HFF-Myc (cell line): ENCODE measurements at regions not wholly inside any gene's neighbourhood (a gene's known extent, or its start where the extent isn't known, plus 50 kb on each side); places are given as distances from the start of the nearest gene placed in this dataset.

Experiments
- DNase-seq: peaks from one replicate; pipeline ENCODE4 v3.0.0-alpha.2; 2011; ENCODE audit warnings: low read depth; ENCODE audit errors: extremely low read depth
- H3K4me3 ChIP-seq: replicated peaks from 2 replicates; pipeline ENCODE4 v1.5.1; 2011; ENCODE audit warnings: low read depth, mild to moderate bottlenecking, control low read depth, low read length
- TF ChIP-seq, protein P1 (sequence below): IDR thresholded peaks from 2 replicates; pipeline ENCODE4 v1.5.1; 2012; ENCODE audit warnings: mild to moderate bottlenecking, low read depth, low read length, control low read depth; ENCODE audit errors: missing control alignments

DNA sequence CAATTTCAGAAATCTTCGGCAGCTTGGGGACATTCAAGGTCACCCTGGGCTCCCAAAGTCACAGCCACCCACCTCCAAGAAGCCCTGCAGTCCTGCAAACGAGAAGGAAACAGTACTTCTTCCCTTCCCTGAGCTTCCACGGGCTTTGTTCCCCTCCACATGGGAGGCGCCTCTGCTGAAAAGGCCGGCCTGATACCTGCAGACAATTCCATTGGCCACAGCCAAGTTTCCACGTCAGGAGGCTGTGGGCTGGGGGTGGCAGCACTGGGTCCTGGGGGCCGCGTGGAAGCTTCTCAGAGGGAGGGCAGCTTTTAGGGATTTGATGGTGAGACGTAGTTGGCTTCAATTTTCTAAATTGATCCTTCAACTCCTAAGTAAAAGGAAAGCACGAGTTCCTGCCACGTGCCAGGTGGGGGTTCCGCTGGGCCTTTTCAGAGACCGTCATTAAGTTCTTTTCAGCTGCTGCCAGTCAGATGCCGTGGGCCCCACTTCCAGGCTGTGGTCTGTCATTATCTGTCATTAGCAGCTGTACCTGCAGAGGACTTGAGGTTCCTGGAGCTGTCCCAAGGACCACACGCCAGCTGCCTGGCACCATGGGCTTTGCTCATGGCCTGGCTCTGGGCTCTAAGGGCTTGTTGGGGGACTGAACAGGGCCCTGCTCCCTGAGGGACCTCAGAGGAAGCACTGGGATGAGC lies 98.7 kb downstream of the CRYAA start:
- TF ChIP-seq, protein P1, sequence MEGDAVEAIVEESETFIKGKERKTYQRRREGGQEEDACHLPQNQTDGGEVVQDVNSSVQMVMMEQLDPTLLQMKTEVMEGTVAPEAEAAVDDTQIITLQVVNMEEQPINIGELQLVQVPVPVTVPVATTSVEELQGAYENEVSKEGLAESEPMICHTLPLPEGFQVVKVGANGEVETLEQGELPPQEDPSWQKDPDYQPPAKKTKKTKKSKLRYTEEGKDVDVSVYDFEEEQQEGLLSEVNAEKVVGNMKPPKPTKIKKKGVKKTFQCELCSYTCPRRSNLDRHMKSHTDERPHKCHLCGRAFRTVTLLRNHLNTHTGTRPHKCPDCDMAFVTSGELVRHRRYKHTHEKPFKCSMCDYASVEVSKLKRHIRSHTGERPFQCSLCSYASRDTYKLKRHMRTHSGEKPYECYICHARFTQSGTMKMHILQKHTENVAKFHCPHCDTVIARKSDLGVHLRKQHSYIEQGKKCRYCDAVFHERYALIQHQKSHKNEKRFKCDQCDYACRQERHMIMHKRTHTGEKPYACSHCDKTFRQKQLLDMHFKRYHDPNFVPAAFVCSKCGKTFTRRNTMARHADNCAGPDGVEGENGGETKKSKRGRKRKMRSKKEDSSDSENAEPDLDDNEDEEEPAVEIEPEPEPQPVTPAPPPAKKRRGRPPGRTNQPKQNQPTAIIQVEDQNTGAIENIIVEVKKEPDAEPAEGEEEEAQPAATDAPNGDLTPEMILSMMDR, result no peak
- no peak for DNase-seq
- H3K4me3 ChIP-seq, result no peak overlapping the region

GRCh38 chr21:43266534-43266933 lies 97.7 kb downstream of the CRYAA start:
- DNase-seq, result no peak
- TF ChIP-seq, protein P1, result no peak
- no peak overlapping the region for H3K4me3 ChIP-seq

GRCh38 chr21:43262427-43262826 lies 93.6 kb downstream of the CRYAA start:
- TF ChIP-seq, protein P1, result no peak
- no peak for DNase-seq
- H3K4me3 ChIP-seq, result no peak overlapping the region
